ENCODE measurements at regions not wholly inside any gene's neighbourhood (a gene's known extent, or its start where the extent isn't known, plus 50 kb on each side); places are given as distances from the start of the nearest gene placed in this dataset.

GRCh38 chr3:6734395-6734746, 126.5 kb upstream of the GRM7 start:
- DNase-seq (ENCODE audit: low spot score) (no peak), FAIRE-seq (no peak), ATAC-seq (no peak)
- Histone ChIP-seq H3K79me2 (ENCODE audit: insufficient read depth, low read length) (no peaks in the 10 kb centered on the region), H3K9me3 (ENCODE audit: low read length) (peaks cover 70% of the 10 kb centered on the region), H3K9ac (ENCODE audit: insufficient read depth, low read depth, low read length) (no peak overlapping the region), H2AFZ (ENCODE audit: low read length) (no peak overlapping the region), H3K4me2 (ENCODE audit: low read depth, low read length) (no peak overlapping the region), H3K27me3 (ENCODE audit: control insufficient read depth in 1 of 2, insufficient read depth in 2 of 2, low read length in 2 of 2) (no peaks in the 10 kb centered on the region), H3K27ac (ENCODE audit: extremely low read length, insufficient read depth, low read length) (no peak overlapping the region), H3K4me3 (replicated peaks in 1 of 3; ENCODE audit: insufficient read depth in 1 of 3, low read depth in 2 of 3, low read length in 3 of 3) (no peak overlapping the region), H4K20me1 (ENCODE audit: insufficient read depth, low read length) (no peaks in the 10 kb centered on the region), H3K4me1 (ENCODE audit: insufficient read depth, low read length) (no peaks in the 10 kb centered on the region), H3K36me3 (replicated peaks in 1 of 2; ENCODE audit: control insufficient read depth in 1 of 2, insufficient read depth in 2 of 2, low read length in 2 of 2) (no peaks in the 10 kb centered on the region)
- TF ChIP-seq ZNF883 (CRISPR knock-in tag; IDR thresholded peaks at IDR 0.05; ENCODE audit: not compliant biosample characterization) (no peak), ZBED4 (CRISPR knock-in tag; IDR thresholded peaks at IDR 0.05; ENCODE audit: borderline replicate concordance) (no peak), ZNF33A (CRISPR knock-in tag; IDR thresholded peaks at IDR 0.05; ENCODE audit: borderline replicate concordance) (no peak), ZNF468 (CRISPR knock-in tag; IDR thresholded peaks at IDR 0.05) (no peak), SRY (CRISPR knock-in tag; IDR thresholded peaks at IDR 0.05) (no peak), ARNT (IDR thresholded peaks at IDR 0.05) (no peak), RBAK (CRISPR knock-in tag; IDR thresholded peaks at IDR 0.05) (no peak), ZNF460 (CRISPR knock-in tag; IDR thresholded peaks at IDR 0.05; ENCODE audit: borderline replicate concordance) (no peak), CCAR2 (optimal IDR thresholded peaks at IDR 0.05; ENCODE audit: low read depth, low read length) (no peak), ZNF615 (CRISPR knock-in tag; IDR thresholded peaks at IDR 0.05; ENCODE audit: borderline replicate concordance) (no peak), NCOA2 (CRISPR knock-in tag; IDR thresholded peaks at IDR 0.05) (no peak), ZNF256 (CRISPR knock-in tag; conservative IDR thresholded peaks at IDR 0.05) (no peak), ZNF83 (CRISPR knock-in tag; IDR thresholded peaks at IDR 0.05; ENCODE audit: borderline replicate concordance) (no peak), BCL6 (CRISPR knock-in tag; IDR thresholded peaks at IDR 0.05) (no peak), KLF6 (CRISPR knock-in tag; IDR thresholded peaks at IDR 0.05) (no peak), ZNF253 (CRISPR knock-in tag; IDR thresholded peaks at IDR 0.05; ENCODE audit: borderline replicate concordance) (no peak), ZSCAN20 (CRISPR knock-in tag; IDR thresholded peaks at IDR 0.05; ENCODE audit: borderline replicate concordance) (no peak), ZNF576 (CRISPR knock-in tag; IDR thresholded peaks at IDR 0.05) (no peak)
- TF ChIP-seq, protein P1, sequence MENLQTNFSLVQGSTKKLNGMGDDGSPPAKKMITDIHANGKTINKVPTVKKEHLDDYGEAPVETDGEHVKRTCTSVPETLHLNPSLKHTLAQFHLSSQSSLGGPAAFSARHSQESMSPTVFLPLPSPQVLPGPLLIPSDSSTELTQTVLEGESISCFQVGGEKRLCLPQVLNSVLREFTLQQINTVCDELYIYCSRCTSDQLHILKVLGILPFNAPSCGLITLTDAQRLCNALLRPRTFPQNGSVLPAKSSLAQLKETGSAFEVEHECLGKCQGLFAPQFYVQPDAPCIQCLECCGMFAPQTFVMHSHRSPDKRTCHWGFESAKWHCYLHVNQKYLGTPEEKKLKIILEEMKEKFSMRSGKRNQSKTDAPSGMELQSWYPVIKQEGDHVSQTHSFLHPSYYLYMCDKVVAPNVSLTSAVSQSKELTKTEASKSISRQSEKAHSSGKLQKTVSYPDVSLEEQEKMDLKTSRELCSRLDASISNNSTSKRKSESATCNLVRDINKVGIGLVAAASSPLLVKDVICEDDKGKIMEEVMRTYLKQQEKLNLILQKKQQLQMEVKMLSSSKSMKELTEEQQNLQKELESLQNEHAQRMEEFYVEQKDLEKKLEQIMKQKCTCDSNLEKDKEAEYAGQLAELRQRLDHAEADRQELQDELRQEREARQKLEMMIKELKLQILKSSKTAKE (CRISPR knock-in tag; IDR thresholded peaks at IDR 0.05; ENCODE audit: borderline replicate concordance) = no peak
- TF ChIP-seq, protein P2, sequence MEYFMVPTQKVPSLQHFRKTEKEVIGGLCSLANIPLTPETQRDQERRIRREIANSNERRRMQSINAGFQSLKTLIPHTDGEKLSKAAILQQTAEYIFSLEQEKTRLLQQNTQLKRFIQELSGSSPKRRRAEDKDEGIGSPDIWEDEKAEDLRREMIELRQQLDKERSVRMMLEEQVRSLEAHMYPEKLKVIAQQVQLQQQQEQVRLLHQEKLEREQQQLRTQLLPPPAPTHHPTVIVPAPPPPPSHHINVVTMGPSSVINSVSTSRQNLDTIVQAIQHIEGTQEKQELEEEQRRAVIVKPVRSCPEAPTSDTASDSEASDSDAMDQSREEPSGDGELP (IDR thresholded peaks at IDR 0.05; ENCODE audit: borderline replicate concordance, low read depth) = no peak
- in situ Hi-C loops (cut with HindIII; ENCODE audit: extremely low pct_ligation_motif_present, low pct_unique_long_range_greater_than_20kb) = no loop called here
- ChIA-PET CTCF (ENCODE audit: low intra/inter-chr PET ratio, low total read pairs) (no interaction called here), POLR2A (no interaction called here)
- 28% methylated on average over 5 of the region's 5 CpGs for whole genome bisulfite sequencing (ENCODE audit: low lambda C conversion rate)
- no TSS peak for BruUV-seq (replicated peaks)
- intact Hi-C loops (cut with micrococcal nuclease; ENCODE audit: unreplicated experiment) = no loop called here
